ENCODE measurements at regions not wholly inside any gene's neighbourhood (a gene's known extent, or its start where the extent isn't known, plus 50 kb on each side); places are given as distances from the start of the nearest gene placed in this dataset.

DNA sequence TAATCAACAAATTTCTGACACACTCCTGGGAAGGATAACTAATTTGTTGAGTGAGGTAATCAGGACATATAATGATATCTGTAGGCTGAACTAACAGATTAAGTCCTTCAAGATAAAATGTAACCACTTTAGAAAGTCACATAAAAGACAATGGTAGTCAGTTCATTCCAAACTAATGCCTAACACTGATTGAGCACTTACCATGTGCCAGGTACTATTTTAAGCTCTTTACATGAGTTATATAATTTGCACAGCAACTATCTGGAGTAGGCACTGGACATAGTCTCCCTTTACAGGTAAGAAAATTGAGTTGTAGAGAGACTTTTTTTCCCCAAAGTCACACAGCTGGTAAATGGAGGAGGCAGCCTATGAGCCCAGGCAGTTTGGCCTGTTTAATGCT is 211.2 kb upstream of the CFAP20DC start:
- TF ChIP-seq, protein P1, sequence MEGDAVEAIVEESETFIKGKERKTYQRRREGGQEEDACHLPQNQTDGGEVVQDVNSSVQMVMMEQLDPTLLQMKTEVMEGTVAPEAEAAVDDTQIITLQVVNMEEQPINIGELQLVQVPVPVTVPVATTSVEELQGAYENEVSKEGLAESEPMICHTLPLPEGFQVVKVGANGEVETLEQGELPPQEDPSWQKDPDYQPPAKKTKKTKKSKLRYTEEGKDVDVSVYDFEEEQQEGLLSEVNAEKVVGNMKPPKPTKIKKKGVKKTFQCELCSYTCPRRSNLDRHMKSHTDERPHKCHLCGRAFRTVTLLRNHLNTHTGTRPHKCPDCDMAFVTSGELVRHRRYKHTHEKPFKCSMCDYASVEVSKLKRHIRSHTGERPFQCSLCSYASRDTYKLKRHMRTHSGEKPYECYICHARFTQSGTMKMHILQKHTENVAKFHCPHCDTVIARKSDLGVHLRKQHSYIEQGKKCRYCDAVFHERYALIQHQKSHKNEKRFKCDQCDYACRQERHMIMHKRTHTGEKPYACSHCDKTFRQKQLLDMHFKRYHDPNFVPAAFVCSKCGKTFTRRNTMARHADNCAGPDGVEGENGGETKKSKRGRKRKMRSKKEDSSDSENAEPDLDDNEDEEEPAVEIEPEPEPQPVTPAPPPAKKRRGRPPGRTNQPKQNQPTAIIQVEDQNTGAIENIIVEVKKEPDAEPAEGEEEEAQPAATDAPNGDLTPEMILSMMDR (IDR thresholded peaks at IDR 0.05; ENCODE audit: insufficient read depth, low read depth, low read length) = no peak
- TF ChIP-seq EZH2 (IDR thresholded peaks at IDR 0.05; ENCODE audit: insufficient read depth, low read length) = no peak
